ENCODE measurements at regions not wholly inside any gene's neighbourhood (a gene's known extent, or its start where the extent isn't known, plus 50 kb on each side); places are given as distances from the start of the nearest gene placed in this dataset.
"Not testable (repeated sequence)": the region's sequence is repeated elsewhere in the genome, so short reads cannot be mapped to it uniquely, and the experiment has no call there.

GRCh38 chr1:143660354-143660941, 311.3 kb downstream of the FAM72C start:
- no peak for DNase-seq
- H3K27me3 ChIP-seq (ENCODE audit: control insufficient read depth in 3 of 3, insufficient read depth in 3 of 3, low read length in 3 of 3): peaks cover 5 to 34% (median 16%) of the 10 kb centered on the region in 3 donors
- no peak overlapping the region for H3K27ac ChIP-seq (ENCODE audit: low read depth in 1 of 3, low read length in 2 of 3)
- H3K36me3 ChIP-seq (ENCODE audit: control insufficient read depth in 3 of 3, insufficient read depth in 2 of 3, low read depth in 1 of 3, low read length in 3 of 3): no peaks in the 10 kb centered on the region
- no peak for FAIRE-seq
- no peaks in the 10 kb centered on the region for H3K4me1 ChIP-seq (ENCODE audit: control insufficient read depth in 3 of 3, insufficient read depth in 2 of 3, low read depth in 1 of 3, low read length in 2 of 3)
- no peak overlapping the region for H3K4me3 ChIP-seq (ENCODE audit: low read depth in 1 of 3, low read length in 3 of 3)
- H3K9me3 ChIP-seq (ENCODE audit: control insufficient read depth in 2 of 2, insufficient read depth in 1 of 2, low read depth in 1 of 2, low read length in 1 of 2): no peaks in the 10 kb centered on the region
- 14 to 30% (median 30%) methylated on average over 13 to 14 of the region's 14 CpGs for WGBS, 3 donors

GRCh38 chr1:143653429-143653802, 318.4 kb downstream of the FAM72C start:
- Histone ChIP-seq H3K36me3 (ENCODE audit: control insufficient read depth in 3 of 3, insufficient read depth in 2 of 3, low read depth in 1 of 3, low read length in 3 of 3) (no peaks in the 10 kb centered on the region), H3K4me3 (ENCODE audit: low read depth in 1 of 3, low read length in 3 of 3) (no peak overlapping the region), H3K4me1 (ENCODE audit: control insufficient read depth in 3 of 3, insufficient read depth in 2 of 3, low read depth in 1 of 3, low read length in 2 of 3) (no peaks in the 10 kb centered on the region), H3K27me3 (ENCODE audit: control insufficient read depth in 3 of 3, insufficient read depth in 3 of 3, low read length in 3 of 3) (peaks cover 9 to 47% (median 32%) of the 10 kb centered on the region in 3 donors), H3K9me3 (ENCODE audit: control insufficient read depth in 2 of 2, insufficient read depth in 1 of 2, low read depth in 1 of 2, low read length in 1 of 2) (peaks cover 0 to 1% of the 10 kb centered on the region in 2 donors), H3K27ac (ENCODE audit: low read depth in 1 of 3, low read length in 2 of 3) (no peak overlapping the region)
- WGBS, 3 donors: 13 to 44% (median 31%) methylated on average over 24 of the region's 24 CpGs
- DNase-seq (no peak), FAIRE-seq (no peak)

- FAIRE-seq (no peak), DNase-seq (no peak)
- no peak overlapping the region for H3K4me3 ChIP-seq (ENCODE audit: low read depth in 1 of 3, low read length in 3 of 3)
- H3K4me1 ChIP-seq (ENCODE audit: control insufficient read depth in 3 of 3, insufficient read depth in 2 of 3, low read depth in 1 of 3, low read length in 2 of 3): no peaks in the 10 kb centered on the region
- WGBS, 3 donors: 16 to 45% (median 42%) methylated on average over 36 of the region's 36 CpGs
- H3K27me3 ChIP-seq (ENCODE audit: control insufficient read depth in 3 of 3, insufficient read depth in 3 of 3, low read length in 3 of 3): peaks cover 9 to 47% (median 32%) of the 10 kb centered on the region in 3 donors
- peaks cover 0 to 1% of the 10 kb centered on the region in 2 donors for H3K9me3 ChIP-seq (ENCODE audit: control insufficient read depth in 2 of 2, insufficient read depth in 1 of 2, low read depth in 1 of 2, low read length in 1 of 2)
- no peaks in the 10 kb centered on the region for H3K36me3 ChIP-seq (ENCODE audit: control insufficient read depth in 3 of 3, insufficient read depth in 2 of 3, low read depth in 1 of 3, low read length in 3 of 3)
- no peak overlapping the region for H3K27ac ChIP-seq (ENCODE audit: low read depth in 1 of 3, low read length in 2 of 3)
Observed at GRCh38 chr1:143652744-143653428, 318.9 kb downstream of the FAM72C start.

DNA sequence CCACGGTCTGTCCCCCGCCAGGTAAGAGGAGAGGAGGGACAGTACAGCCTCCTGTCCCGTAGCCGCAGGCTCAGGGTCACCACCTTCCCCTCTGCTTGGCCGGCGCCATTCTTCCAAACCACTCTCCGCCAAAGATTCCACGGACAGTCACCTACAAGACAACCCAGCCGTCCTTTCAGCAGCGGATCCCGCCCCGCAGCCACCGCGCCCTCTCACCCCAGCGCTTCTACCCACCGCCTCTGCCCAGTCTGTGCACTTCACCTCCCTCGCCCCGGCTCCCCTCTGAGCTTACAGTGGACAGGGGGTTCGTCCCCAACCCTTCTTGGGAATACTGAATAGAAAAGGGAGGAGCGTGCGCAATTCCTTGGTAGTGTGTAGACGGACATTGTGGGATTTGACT, 319.6 kb downstream of the FAM72C start:
- Histone ChIP-seq H3K4me3 (ENCODE audit: low read depth in 1 of 3, low read length in 3 of 3) (no peak overlapping the region), H3K4me1 (ENCODE audit: control insufficient read depth in 3 of 3, insufficient read depth in 2 of 3, low read depth in 1 of 3, low read length in 2 of 3) (no peaks in the 10 kb centered on the region), H3K9me3 (ENCODE audit: control insufficient read depth in 2 of 2, insufficient read depth in 1 of 2, low read depth in 1 of 2, low read length in 1 of 2) (peaks cover 0 to 1% of the 10 kb centered on the region in 2 donors), H3K27me3 (ENCODE audit: control insufficient read depth in 3 of 3, insufficient read depth in 3 of 3, low read length in 3 of 3) (peaks cover 9 to 44% (median 32%) of the 10 kb centered on the region in 3 donors), H3K27ac (ENCODE audit: low read depth in 1 of 3, low read length in 2 of 3) (no peak overlapping the region), H3K36me3 (ENCODE audit: control insufficient read depth in 3 of 3, insufficient read depth in 2 of 3, low read depth in 1 of 3, low read length in 3 of 3) (no peaks in the 10 kb centered on the region)
- FAIRE-seq: no peak
- DNase-seq: no peak
- WGBS, 3 donors: 12 to 32% (median 30%) methylated on average over 20 to 22 of the region's 22 CpGs

GRCh38 chr1:143651350-143651992, 320.3 kb downstream of the FAM72C start:
- FAIRE-seq (no peak), DNase-seq (no peak)
- H3K4me1 ChIP-seq (ENCODE audit: control insufficient read depth in 3 of 3, insufficient read depth in 2 of 3, low read depth in 1 of 3, low read length in 2 of 3): no peaks in the 10 kb centered on the region
- H3K9me3 ChIP-seq (ENCODE audit: control insufficient read depth in 2 of 2, insufficient read depth in 1 of 2, low read depth in 1 of 2, low read length in 1 of 2): peaks cover 0 to 1% of the 10 kb centered on the region in 2 donors
- no peaks in the 10 kb centered on the region for H3K36me3 ChIP-seq (ENCODE audit: control insufficient read depth in 3 of 3, insufficient read depth in 2 of 3, low read depth in 1 of 3, low read length in 3 of 3)
- peaks cover 9 to 44% (median 32%) of the 10 kb centered on the region in 3 donors for H3K27me3 ChIP-seq (ENCODE audit: control insufficient read depth in 3 of 3, insufficient read depth in 3 of 3, low read length in 3 of 3)
- H3K27ac ChIP-seq (ENCODE audit: low read depth in 1 of 3, low read length in 2 of 3): no peak overlapping the region
- 10 to 30% (median 21%) methylated on average over 30 to 31 of the region's 31 CpGs for WGBS, 3 donors
- no peak overlapping the region for H3K4me3 ChIP-seq (ENCODE audit: low read depth in 1 of 3, low read length in 3 of 3)

DNA sequence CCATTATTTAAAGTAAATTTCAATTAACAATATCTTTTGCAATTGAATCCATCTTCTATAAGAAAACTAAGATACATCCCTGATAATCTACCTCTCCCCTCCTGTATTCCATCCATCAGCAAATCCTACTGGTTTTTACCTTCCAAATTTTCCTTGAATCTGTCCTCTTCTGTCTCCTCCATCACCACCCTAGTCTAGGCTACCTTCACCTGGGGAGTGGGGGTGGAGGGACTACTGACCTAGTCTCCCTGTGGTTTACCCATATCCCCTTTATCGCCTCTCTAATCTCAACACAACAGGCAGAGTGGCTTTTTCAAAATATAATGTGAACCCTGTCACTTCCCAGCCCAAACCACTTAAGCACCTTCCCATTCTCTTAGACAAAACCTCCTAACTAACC, 327.8 kb downstream of the FAM72C start:
- not testable (repeated sequence) for DNase-seq; H3K4me1 ChIP-seq (ENCODE audit: control insufficient read depth in 3 of 3, insufficient read depth in 2 of 3, low read depth in 1 of 3, low read length in 2 of 3); FAIRE-seq; H3K27ac ChIP-seq (ENCODE audit: low read depth in 1 of 3, low read length in 2 of 3); H3K36me3 ChIP-seq (ENCODE audit: control insufficient read depth in 3 of 3, insufficient read depth in 2 of 3, low read depth in 1 of 3, low read length in 3 of 3); H3K9me3 ChIP-seq (ENCODE audit: control insufficient read depth in 2 of 2, insufficient read depth in 1 of 2, low read depth in 1 of 2, low read length in 1 of 2); H3K4me3 ChIP-seq (ENCODE audit: low read depth in 1 of 3, low read length in 3 of 3)
- H3K27me3 ChIP-seq (ENCODE audit: control insufficient read depth in 3 of 3, insufficient read depth in 3 of 3, low read length in 3 of 3): peaks cover 0 to 17% (median 14%) of the 10 kb centered on the region in 3 donors
- 14 to 28% (median 21%) methylated on average over 1 of the region's 1 CpG for WGBS, 3 donors

DNA sequence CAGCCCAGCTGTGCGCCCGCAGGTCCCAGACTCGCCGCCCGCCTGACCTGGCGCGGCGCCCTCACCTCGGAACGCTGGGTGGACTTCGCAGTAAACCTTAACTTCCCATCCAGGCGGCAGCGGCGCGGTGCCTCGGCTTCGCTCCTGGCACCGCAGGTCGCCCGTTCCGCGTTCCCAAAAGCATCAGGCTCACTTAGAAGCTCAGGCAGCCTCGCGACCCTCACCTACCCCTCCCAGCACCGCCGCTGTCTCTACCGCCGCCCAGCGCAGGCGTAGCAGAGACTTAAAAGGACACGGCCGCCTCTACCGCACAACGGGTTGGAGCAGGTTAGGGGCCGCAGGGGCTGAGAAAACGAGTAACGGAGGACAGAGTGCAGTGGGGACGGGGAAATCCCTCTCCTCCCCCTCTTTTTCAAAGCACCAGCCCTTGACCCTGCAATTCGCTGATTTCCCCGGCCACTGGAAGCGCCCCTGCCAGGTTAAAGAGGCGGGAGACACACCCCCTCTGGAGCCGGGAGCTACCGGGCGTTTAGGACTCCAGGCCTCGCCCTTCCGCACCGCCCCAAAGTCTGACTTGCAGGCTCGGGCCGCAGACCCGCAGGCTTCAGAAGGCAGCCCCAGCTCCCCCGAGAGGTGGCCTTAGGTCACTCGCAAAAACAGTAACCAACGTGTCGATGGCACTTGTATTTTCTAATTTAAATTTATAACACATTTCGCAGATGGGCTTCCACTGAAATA, 328.5 kb downstream of the FAM72C start:
- FAIRE-seq (no peak), DNase-seq (no peak)
- no peaks in the 10 kb centered on the region for H3K9me3 ChIP-seq (ENCODE audit: control insufficient read depth in 2 of 2, insufficient read depth in 1 of 2, low read depth in 1 of 2, low read length in 1 of 2)
- H3K4me1 ChIP-seq (ENCODE audit: control insufficient read depth in 3 of 3, insufficient read depth in 2 of 3, low read depth in 1 of 3, low read length in 2 of 3): no peaks in the 10 kb centered on the region
- H3K27me3 ChIP-seq (ENCODE audit: control insufficient read depth in 3 of 3, insufficient read depth in 3 of 3, low read length in 3 of 3): peaks cover 0 to 15% (median 14%) of the 10 kb centered on the region in 3 donors
- WGBS, 3 donors: 7 to 14% (median 13%) methylated on average over 41 to 56 of the region's 56 CpGs
- H3K27ac ChIP-seq (ENCODE audit: low read depth in 1 of 3, low read length in 2 of 3): no peak overlapping the region
- no peaks in the 10 kb centered on the region for H3K36me3 ChIP-seq (ENCODE audit: control insufficient read depth in 3 of 3, insufficient read depth in 2 of 3, low read depth in 1 of 3, low read length in 3 of 3)
- no peak overlapping the region for H3K4me3 ChIP-seq (ENCODE audit: low read depth in 1 of 3, low read length in 3 of 3)

DNA sequence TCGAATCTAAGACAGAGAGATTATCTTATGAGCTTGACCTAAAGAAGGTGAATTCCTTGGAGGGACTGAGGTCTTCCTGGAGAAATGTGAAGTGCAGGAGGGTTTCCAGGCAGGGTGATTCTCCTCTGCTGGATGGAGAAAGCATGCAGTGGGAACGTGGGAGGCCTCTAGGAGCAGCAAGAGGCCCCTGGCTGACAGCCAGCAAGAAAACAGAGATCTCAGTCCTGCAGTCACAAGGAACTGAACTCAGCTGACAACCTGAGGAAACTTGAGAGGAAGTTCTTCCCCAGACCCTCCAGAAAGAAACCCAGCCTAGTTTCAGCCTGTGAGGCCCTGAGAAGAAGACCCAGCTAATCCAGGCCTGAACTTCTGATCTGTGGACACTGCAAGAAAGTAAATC, 345.9 kb downstream of the FAM72C start:
- DNase-seq (no peak), FAIRE-seq (no peak)
- 31 to 42% (median 36%) methylated on average over 2 of the region's 2 CpGs for WGBS, 3 donors
- H3K27me3 ChIP-seq (ENCODE audit: control insufficient read depth in 3 of 3, insufficient read depth in 3 of 3, low read length in 3 of 3): peaks cover 0 to 4% (median 0%) of the 10 kb centered on the region in 3 donors
- no peaks in the 10 kb centered on the region for H3K36me3 ChIP-seq (ENCODE audit: control insufficient read depth in 3 of 3, insufficient read depth in 2 of 3, low read depth in 1 of 3, low read length in 3 of 3)
- H3K27ac ChIP-seq (ENCODE audit: low read depth in 1 of 3, low read length in 2 of 3): no peak overlapping the region
- H3K4me3 ChIP-seq (ENCODE audit: low read depth in 1 of 3, low read length in 3 of 3): no peak overlapping the region
- no peaks in the 10 kb centered on the region for H3K4me1 ChIP-seq (ENCODE audit: control insufficient read depth in 3 of 3, insufficient read depth in 2 of 3, low read depth in 1 of 3, low read length in 2 of 3)
- no peaks in the 10 kb centered on the region for H3K9me3 ChIP-seq (ENCODE audit: control insufficient read depth in 2 of 2, insufficient read depth in 1 of 2, low read depth in 1 of 2, low read length in 1 of 2)
